NB4 (cell line): ENCODE measurements at regions not wholly inside any gene's neighbourhood (a gene's known extent, or its start where the extent isn't known, plus 50 kb on each side); places are given as distances from the start of the nearest gene placed in this dataset.

Experiments
- DNase-seq: peaks from one replicate; pipeline ENCODE4 v3.0.0; 2010; ENCODE audit warnings: low read depth
- H3K4me3 ChIP-seq: one replicate; pipeline ENCODE4 v1.5.1; 2011; ENCODE audit warnings: mild to moderate bottlenecking, low read depth, low read length, moderate library complexity
- CTCF ChIP-seq: IDR thresholded peaks from one replicate; pipeline ENCODE4 v1.5.1; 2012; ENCODE audit warnings: low read depth, low read length
- MAX ChIP-seq: IDR thresholded peaks from 2 replicates; pipeline ENCODE4 v1.6.1; 2011; ENCODE audit warnings: low read depth, low read length
- MYC ChIP-seq: IDR thresholded peaks from 2 replicates; pipeline ENCODE4 v1.6.1; 2011; ENCODE audit warnings: low read depth, low read length
- POLR2A ChIP-seq: IDR thresholded peaks from 2 replicates; pipeline ENCODE4 v1.6.1; 2011; ENCODE audit warnings: mild to moderate bottlenecking; ENCODE audit not compliant: insufficient read length; ENCODE audit errors: extremely low read depth

- DNase-seq = no peak
- TF ChIP-seq POLR2A (no peak), CTCF (no peak), MAX (no peak), MYC (no peak)
These were observed 327.2 kb downstream of the HTR1B start for GRCh38 chr6:77136086-77136485.

GRCh38 chr6:77133031-77133430 lies 330.3 kb downstream of the HTR1B start:
- no peak for DNase-seq
- TF ChIP-seq MAX (no peak), MYC (no peak), CTCF (no peak), POLR2A (no peak)
- H3K4me3 ChIP-seq = no peak overlapping the region

More at GRCh38 chr6:77136086-77136485, 327.2 kb downstream of the HTR1B start:
- H3K4me3 ChIP-seq = no peak overlapping the region

- no peak for TF ChIP-seq MAX
- TF ChIP-seq MYC = no peak
- TF ChIP-seq CTCF = no peak
- TF ChIP-seq POLR2A = no peak
- no peak for DNase-seq
- H3K4me3 ChIP-seq = no peak overlapping the region
These were observed 331.9 kb downstream of the HTR1B start for GRCh38 chr6:77131426-77131825.

- TF ChIP-seq MYC (no peak), MAX (no peak), POLR2A (no peak), CTCF (no peak)
- DNase-seq = no peak
- H3K4me3 ChIP-seq = no peak overlapping the region
These were observed 338.7 kb downstream of the HTR1B start for GRCh38 chr6:77124604-77125003.

GRCh38 chr6:77123527-77123926 lies 339.8 kb downstream of the HTR1B start:
- no peak overlapping the region for H3K4me3 ChIP-seq
- DNase-seq = no peak
- TF ChIP-seq MAX (no peak), MYC (no peak), CTCF (no peak), POLR2A (no peak)

- TF ChIP-seq MAX = no peak
- no peak for TF ChIP-seq POLR2A
- TF ChIP-seq MYC = no peak
- TF ChIP-seq CTCF = no peak
- no peak for DNase-seq
- H3K4me3 ChIP-seq = no peak overlapping the region
These were observed 356.3 kb downstream of the HTR1B start for GRCh38 chr6:77106992-77107391.
